SK-N-SH (cell line): ENCODE measurements at regions not wholly inside any gene's neighbourhood (a gene's known extent, or its start where the extent isn't known, plus 50 kb on each side); places are given as distances from the start of the nearest gene placed in this dataset.

Experiments
- CTCF ChIA-PET: fragments of 300-600, 350-600 bp; formaldehyde crosslinking; extraction: SDS; loops from one replicate; lab custom pipeline; 2021; lab: Yijun Ruan, JAX
- POLR2A ChIA-PET: fragments of 350-600 bp; sonication (Branson Sonifier 250); formaldehyde crosslinking; extraction: SDS; loops from one replicate; lab custom pipeline; 2020; ENCODE audit warnings: antibody characterized with exemption, inconsistent platforms; lab: Yijun Ruan, JAX
- DNase-seq: peaks from one replicate; pipeline ENCODE4 v3.0.0; 2012
- H2AFZ ChIP-seq: fragments of 200-600 bp; sonication (generic); 2 replicates; pipeline ENCODE4 v1.8.1; 2016; ENCODE audit warnings: antibody characterized with exemption, mild to moderate bottlenecking, low read depth
- H3F3A ChIP-seq: fragments of 200-600 bp; sonication (generic); replicated peaks from 2 replicates; pipeline ENCODE3; 2016; ENCODE audit warnings: antibody characterized with exemption, mild to moderate bottlenecking; ENCODE audit not compliant: insufficient read depth
- H3K27ac ChIP-seq, 2 experiments: fragments of 200-500 bp in 1 of 2; fragments of 200-600 bp in 1 of 2; sonication (Bioruptor generic) in 1 of 2; sonication (generic), shearing (Covaris generic) in 1 of 2; 2 replicates each; pipeline versions ENCODE4 v1.5.1 to v1.6.1; 2014 to 2016; ENCODE audit warnings: low read depth in 2 of 2, inconsistent platforms in 1 of 2, low read length in 1 of 2, mild to moderate bottlenecking in 1 of 2, mixed read lengths in 1 of 2
- H3K27me3 ChIP-seq: fragments of 200-600 bp; sonication (generic), shearing (Covaris generic); 2 replicates; pipeline ENCODE4 v1.6.1; 2016; ENCODE audit warnings: mixed run types; ENCODE audit not compliant: insufficient read depth
- H3K36me3 ChIP-seq, 2 experiments: fragments of 200-500 bp in 1 of 2; fragments of 200-600 bp in 1 of 2; sonication (Bioruptor generic) in 1 of 2; sonication (generic) in 1 of 2; replicated peaks in 1 of 2; 2 replicates each; pipeline versions ENCODE3 to v1.5.1; 2014 to 2016; ENCODE audit warnings: low read length in 1 of 2, mild to moderate bottlenecking in 1 of 2; ENCODE audit not compliant: insufficient read depth in 2 of 2, control insufficient read depth in 1 of 2
- H3K4me1 ChIP-seq, 2 experiments: fragments of 200-500 bp in 1 of 2; fragments of 200-600 bp in 1 of 2; sonication (Bioruptor generic) in 1 of 2; sonication (generic), shearing (Covaris generic) in 1 of 2; 2 replicates each; pipeline versions ENCODE4 v1.5.1 to v1.6.1; 2014 to 2016; ENCODE audit warnings: low read depth in 1 of 2, low read length in 1 of 2, mixed run types in 1 of 2; ENCODE audit not compliant: insufficient read depth in 2 of 2, control insufficient read depth in 1 of 2
- H3K4me2 ChIP-seq: fragments of 200-600 bp; sonication (generic), shearing (Covaris generic); 2 replicates; pipeline ENCODE4 v1.6.1; 2017; ENCODE audit warnings: mixed run types
- H3K4me3 ChIP-seq, 2 experiments: fragments of 200-500 bp in 1 of 2; fragments of 200-600 bp in 1 of 2; sonication (Bioruptor generic) in 1 of 2; sonication (generic), shearing (Covaris generic) in 1 of 2; 2 replicates each; pipeline versions ENCODE4 v1.5.1 to v1.8.1; 2014 to 2016; ENCODE audit warnings: low read depth in 2 of 2, inconsistent platforms in 1 of 2, low read length in 1 of 2, mild to moderate bottlenecking in 1 of 2, mixed read lengths in 1 of 2, moderate library complexity in 1 of 2
- H3K79me2 ChIP-seq: fragments of 200-600 bp; sonication (generic); 2 replicates; pipeline ENCODE4 v1.8.1; 2017; ENCODE audit warnings: mild to moderate bottlenecking; ENCODE audit not compliant: insufficient read depth
- H3K9ac ChIP-seq: fragments of 200-600 bp; sonication (generic); 2 replicates; pipeline ENCODE4 v1.6.1; 2017; ENCODE audit warnings: mixed run types
- H3K9me2 ChIP-seq: fragments of 200-600 bp; sonication (generic); 2 replicates; pipeline ENCODE4 v1.6.1; 2017; ENCODE audit warnings: mixed run types
- H3K9me3 ChIP-seq: fragments of 200-600 bp; sonication (generic); 2 replicates; pipeline ENCODE4 v1.6.1; 2017; ENCODE audit warnings: mixed run types, mild to moderate bottlenecking, moderate library complexity
- H4K20me1 ChIP-seq: fragments of 200-600 bp; sonication (generic); 2 replicates; pipeline ENCODE4 v1.6.1; 2017; ENCODE audit warnings: mild to moderate bottlenecking, mixed run types; ENCODE audit not compliant: insufficient read depth
- CHD2 ChIP-seq: fragments of 150-350 bp; IDR thresholded peaks from 2 replicates; pipeline ENCODE4 v1.6.1; 2018; ENCODE audit warnings: low read length; ENCODE audit not compliant: partially characterized antibody
- ELF1 ChIP-seq: IDR thresholded peaks from 2 replicates; pipeline ENCODE4 v1.4.0; 2012
- EP300 ChIP-seq, 2 experiments: IDR thresholded peaks; 2 replicates each; pipeline versions ENCODE4 v1.4.0 to v1.6.1; 2012; ENCODE audit warnings: borderline replicate concordance in 1 of 2, low read depth in 1 of 2, low read length in 1 of 2
- FOSL2 ChIP-seq: IDR thresholded peaks from 2 replicates; pipeline ENCODE4 v1.4.0; 2012; ENCODE audit warnings: low read depth, mild to moderate bottlenecking, moderate library complexity, borderline replicate concordance
- FOXJ3 ChIP-seq: sonication (generic); formaldehyde crosslinking; IDR thresholded peaks from 2 replicates; pipeline ENCODE4 v1.5.1; 2020; ENCODE audit warnings: mild to moderate bottlenecking, missing genetic modification reagents
- FOXM1 ChIP-seq: IDR thresholded peaks from 2 replicates; pipeline ENCODE4 v1.4.0; 2012; ENCODE audit warnings: low read depth, mild to moderate bottlenecking
- GATA2 ChIP-seq: sonication (generic); formaldehyde crosslinking; IDR thresholded peaks from 2 replicates; pipeline ENCODE4 v1.5.0; 2020; ENCODE audit warnings: mild to moderate bottlenecking, missing genetic modification reagents
- IRF3 ChIP-seq: fragments of 150-350 bp; IDR thresholded peaks from 2 replicates; pipeline ENCODE4 v1.6.1; 2016; ENCODE audit warnings: mild to moderate bottlenecking, low read depth, low read length
- JUND ChIP-seq: IDR thresholded peaks from 2 replicates; pipeline ENCODE4 v1.4.0; 2012
- MEF2A ChIP-seq: IDR thresholded peaks from 2 replicates; pipeline ENCODE4 v1.4.0; 2012; ENCODE audit warnings: low read depth, borderline replicate concordance
- NFIC ChIP-seq: IDR thresholded peaks from 2 replicates; pipeline ENCODE4 v1.4.0; 2012; ENCODE audit warnings: borderline replicate concordance
- POLR2AphosphoS5 ChIP-seq: IDR thresholded peaks from 2 replicates; pipeline ENCODE4 v1.6.1; 2012; ENCODE audit warnings: low read depth, low read length
- RCOR1 ChIP-seq: fragments of 150-350 bp; IDR thresholded peaks from 2 replicates; pipeline ENCODE4 v1.6.1; 2017; ENCODE audit warnings: antibody characterized with exemption, low read length
- RFX5 ChIP-seq: IDR thresholded peaks from 2 replicates; pipeline ENCODE4 v1.6.1; 2012; ENCODE audit warnings: mild to moderate bottlenecking, improper control_type of control experiment, low read length
- RXRA ChIP-seq: IDR thresholded peaks from 2 replicates; pipeline ENCODE4 v1.4.0; 2012; ENCODE audit warnings: low read depth, mild to moderate bottlenecking, borderline replicate concordance
- SIN3A ChIP-seq: IDR thresholded peaks from 2 replicates; pipeline ENCODE4 v1.6.1; 2012; ENCODE audit warnings: low read depth, mild to moderate bottlenecking, low read length, moderate library complexity, borderline replicate concordance
- TEAD4 ChIP-seq: IDR thresholded peaks from 2 replicates; pipeline ENCODE4 v1.4.0; 2012; ENCODE audit warnings: mild to moderate bottlenecking, borderline replicate concordance; ENCODE audit not compliant: insufficient read depth
- WGBS: methylation state at CpG from one replicate; pipeline ENCODE4 v1.1.6; 2017; ENCODE audit warnings: low lambda C conversion rate; 5-methylcytosine and 5-hydroxymethylcytosine counted together
- TF ChIP-seq, protein P1 (sequence below): IDR thresholded peaks from 2 replicates; pipeline ENCODE4 v1.4.0; 2012; ENCODE audit warnings: low read depth, borderline replicate concordance
- TF ChIP-seq, protein P2 (sequence below): IDR thresholded peaks from 2 replicates; pipeline ENCODE4; 2012
- TF ChIP-seq, protein P3 (sequence below): IDR thresholded peaks from 2 replicates; pipeline ENCODE4 v1.6.1; 2012; ENCODE audit warnings: mild to moderate bottlenecking, low read depth, low read length, moderate library complexity

- TF ChIP-seq EP300 (IDR thresholded peaks at IDR 0.05; ENCODE audit: borderline replicate concordance in 1 of 2, low read depth in 1 of 2, low read length in 1 of 2) = no peak
- TF ChIP-seq IRF3 = no peak
- TF ChIP-seq GATA2 (CRISPR knock-in tag) = no peak
- TF ChIP-seq FOSL2 = no peak
- TF ChIP-seq CHD2 = no peak
- no peak for TF ChIP-seq JUND
These were observed 246.3 kb upstream of the ADGRL3 start (continued) for GRCh38 chr4:60953826-60954225.

DNA sequence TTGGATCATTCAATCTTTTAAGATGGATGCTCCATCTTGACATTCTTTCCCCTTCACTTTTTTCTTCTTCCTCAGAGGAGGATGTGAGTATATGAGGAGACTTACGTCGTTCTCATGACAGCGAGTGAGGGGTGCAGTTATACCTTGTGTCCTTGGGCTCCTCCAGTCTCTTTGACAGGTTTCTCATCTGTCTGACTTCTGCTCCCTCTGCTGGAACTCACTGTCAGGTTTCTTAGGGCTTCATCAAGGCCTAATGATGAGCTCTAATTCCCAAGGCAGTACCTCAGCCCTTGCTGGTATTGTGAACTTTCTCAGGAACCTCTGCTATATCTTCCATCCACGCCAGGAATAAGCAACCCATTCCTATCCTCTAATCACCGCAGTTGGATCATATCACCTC is 237.8 kb upstream of the ADGRL3 start:
- ChIA-PET POLR2A (no interaction called here), CTCF (no interaction called here)
- Histone ChIP-seq H3K9me2 (no peaks in the 10 kb centered on the region), H3K9ac (no peak overlapping the region), H3K4me1 (no peaks in the 10 kb centered on the region), H3K27ac (no peak overlapping the region), H3K9me3 (no peaks in the 10 kb centered on the region), H2AFZ (no peak overlapping the region), H3K4me2 (no peak overlapping the region), H3F3A (no peaks in the 10 kb centered on the region), H3K4me3 (no peak overlapping the region), H3K36me3 (no peaks in the 10 kb centered on the region), H3K27me3 (no peaks in the 10 kb centered on the region), H4K20me1 (no peaks in the 10 kb centered on the region), H3K79me2 (no peaks in the 10 kb centered on the region)
- TF ChIP-seq SIN3A (no peak), POLR2AphosphoS5 (no peak), RXRA (no peak)
- whole genome bisulfite sequencing = 54% methylated on average over 5 of the region's 5 CpGs
- DNase-seq = no peak

DNA sequence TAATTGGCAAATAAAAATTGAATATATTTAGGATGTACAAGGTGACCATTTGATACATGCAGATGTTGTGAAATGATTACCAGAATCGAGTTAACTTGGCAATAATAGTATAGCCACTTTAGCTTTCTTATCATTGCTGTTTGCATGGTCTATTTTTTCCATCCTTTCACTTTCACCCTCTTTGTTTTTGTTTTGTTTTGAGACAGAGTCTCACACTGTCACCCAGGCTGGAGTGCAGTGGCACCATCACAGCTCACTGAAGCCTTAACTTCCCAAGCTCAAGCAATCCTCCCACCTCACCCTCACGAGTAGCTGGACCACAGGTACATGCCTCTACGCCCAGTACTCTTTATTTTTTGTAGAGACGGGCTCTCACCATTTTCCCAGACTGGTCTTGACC is 218.6 kb upstream of the ADGRL3 start:
- H3K4me2 ChIP-seq = no peak overlapping the region
- H3K9me3 ChIP-seq = no peaks in the 10 kb centered on the region
- H3K4me3 ChIP-seq = no peak overlapping the region
- no peaks in the 10 kb centered on the region for H3K79me2 ChIP-seq
- ChIA-PET POLR2A (no interaction called here), CTCF (interaction anchor here (1.1 kb wide), 1 partner anchor 11 kb away, joined by 4 read pairs; no protein-coding TSS in a partner anchor)
- H3K9me2 ChIP-seq = no peaks in the 10 kb centered on the region
- no peak overlapping the region for H2AFZ ChIP-seq
- no peaks in the 10 kb centered on the region for H3F3A ChIP-seq
- no peaks in the 10 kb centered on the region for H4K20me1 ChIP-seq
- no peaks in the 10 kb centered on the region for H3K4me1 ChIP-seq
- WGBS = 2% methylated on average over 4 of the region's 4 CpGs
- DNase-seq = no peak
- H3K27ac ChIP-seq = no peak overlapping the region
- no peaks in the 10 kb centered on the region for H3K36me3 ChIP-seq
- H3K9ac ChIP-seq = no peak overlapping the region
- no peaks in the 10 kb centered on the region for H3K27me3 ChIP-seq
- TF ChIP-seq FOXM1 (no peak), NFIC (no peak), SIN3A (no peak), MEF2A (no peak), RCOR1 (no peak), TEAD4 (no peak), RFX5 (no peak), JUND (no peak), ELF1 (no peak), FOXJ3 (CRISPR knock-in tag) (no peak), EP300 (IDR thresholded peaks at IDR 0.05; ENCODE audit: borderline replicate concordance in 1 of 2, low read depth in 1 of 2, low read length in 1 of 2) (no peak)
- TF ChIP-seq, protein P1, sequence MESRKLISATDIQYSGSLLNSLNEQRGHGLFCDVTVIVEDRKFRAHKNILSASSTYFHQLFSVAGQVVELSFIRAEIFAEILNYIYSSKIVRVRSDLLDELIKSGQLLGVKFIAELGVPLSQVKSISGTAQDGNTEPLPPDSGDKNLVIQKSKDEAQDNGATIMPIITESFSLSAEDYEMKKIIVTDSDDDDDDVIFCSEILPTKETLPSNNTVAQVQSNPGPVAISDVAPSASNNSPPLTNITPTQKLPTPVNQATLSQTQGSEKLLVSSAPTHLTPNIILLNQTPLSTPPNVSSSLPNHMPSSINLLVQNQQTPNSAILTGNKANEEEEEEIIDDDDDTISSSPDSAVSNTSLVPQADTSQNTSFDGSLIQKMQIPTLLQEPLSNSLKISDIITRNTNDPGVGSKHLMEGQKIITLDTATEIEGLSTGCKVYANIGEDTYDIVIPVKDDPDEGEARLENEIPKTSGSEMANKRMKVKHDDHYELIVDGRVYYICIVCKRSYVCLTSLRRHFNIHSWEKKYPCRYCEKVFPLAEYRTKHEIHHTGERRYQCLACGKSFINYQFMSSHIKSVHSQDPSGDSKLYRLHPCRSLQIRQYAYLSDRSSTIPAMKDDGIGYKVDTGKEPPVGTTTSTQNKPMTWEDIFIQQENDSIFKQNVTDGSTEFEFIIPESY = no peak
- TF ChIP-seq, protein P2, sequence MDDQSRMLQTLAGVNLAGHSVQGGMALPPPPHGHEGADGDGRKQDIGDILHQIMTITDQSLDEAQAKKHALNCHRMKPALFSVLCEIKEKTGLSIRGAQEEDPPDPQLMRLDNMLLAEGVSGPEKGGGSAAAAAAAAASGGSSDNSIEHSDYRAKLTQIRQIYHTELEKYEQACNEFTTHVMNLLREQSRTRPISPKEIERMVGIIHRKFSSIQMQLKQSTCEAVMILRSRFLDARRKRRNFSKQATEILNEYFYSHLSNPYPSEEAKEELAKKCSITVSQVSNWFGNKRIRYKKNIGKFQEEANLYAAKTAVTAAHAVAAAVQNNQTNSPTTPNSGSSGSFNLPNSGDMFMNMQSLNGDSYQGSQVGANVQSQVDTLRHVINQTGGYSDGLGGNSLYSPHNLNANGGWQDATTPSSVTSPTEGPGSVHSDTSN = no peak
- TF ChIP-seq, protein P3, sequence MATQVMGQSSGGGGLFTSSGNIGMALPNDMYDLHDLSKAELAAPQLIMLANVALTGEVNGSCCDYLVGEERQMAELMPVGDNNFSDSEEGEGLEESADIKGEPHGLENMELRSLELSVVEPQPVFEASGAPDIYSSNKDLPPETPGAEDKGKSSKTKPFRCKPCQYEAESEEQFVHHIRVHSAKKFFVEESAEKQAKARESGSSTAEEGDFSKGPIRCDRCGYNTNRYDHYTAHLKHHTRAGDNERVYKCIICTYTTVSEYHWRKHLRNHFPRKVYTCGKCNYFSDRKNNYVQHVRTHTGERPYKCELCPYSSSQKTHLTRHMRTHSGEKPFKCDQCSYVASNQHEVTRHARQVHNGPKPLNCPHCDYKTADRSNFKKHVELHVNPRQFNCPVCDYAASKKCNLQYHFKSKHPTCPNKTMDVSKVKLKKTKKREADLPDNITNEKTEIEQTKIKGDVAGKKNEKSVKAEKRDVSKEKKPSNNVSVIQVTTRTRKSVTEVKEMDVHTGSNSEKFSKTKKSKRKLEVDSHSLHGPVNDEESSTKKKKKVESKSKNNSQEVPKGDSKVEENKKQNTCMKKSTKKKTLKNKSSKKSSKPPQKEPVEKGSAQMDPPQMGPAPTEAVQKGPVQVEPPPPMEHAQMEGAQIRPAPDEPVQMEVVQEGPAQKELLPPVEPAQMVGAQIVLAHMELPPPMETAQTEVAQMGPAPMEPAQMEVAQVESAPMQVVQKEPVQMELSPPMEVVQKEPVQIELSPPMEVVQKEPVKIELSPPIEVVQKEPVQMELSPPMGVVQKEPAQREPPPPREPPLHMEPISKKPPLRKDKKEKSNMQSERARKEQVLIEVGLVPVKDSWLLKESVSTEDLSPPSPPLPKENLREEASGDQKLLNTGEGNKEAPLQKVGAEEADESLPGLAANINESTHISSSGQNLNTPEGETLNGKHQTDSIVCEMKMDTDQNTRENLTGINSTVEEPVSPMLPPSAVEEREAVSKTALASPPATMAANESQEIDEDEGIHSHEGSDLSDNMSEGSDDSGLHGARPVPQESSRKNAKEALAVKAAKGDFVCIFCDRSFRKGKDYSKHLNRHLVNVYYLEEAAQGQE = no peak
